ENCODE measurements at regions not wholly inside any gene's neighbourhood (a gene's known extent, or its start where the extent isn't known, plus 50 kb on each side); places are given as distances from the start of the nearest gene placed in this dataset.

DNA sequence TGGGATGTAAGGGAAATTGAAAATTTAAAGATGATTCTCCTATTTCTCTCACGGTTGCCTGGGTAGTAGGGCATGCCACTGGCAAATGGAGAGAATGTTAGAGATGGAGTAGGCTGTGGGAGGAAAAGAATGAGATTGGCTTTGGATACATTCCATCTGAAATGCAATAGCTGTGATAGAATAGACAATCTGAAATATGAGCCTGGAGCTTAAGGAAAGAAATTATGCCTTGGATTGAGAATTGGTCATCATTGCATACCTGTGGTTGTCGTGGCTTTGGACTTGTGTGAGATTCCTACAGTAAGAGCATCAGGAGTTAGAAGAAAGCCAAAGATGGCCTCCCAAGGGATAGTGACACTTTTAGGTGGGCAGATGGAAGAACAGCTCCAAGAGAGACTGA is 305.1 kb upstream of the SLC10A2 start:
- ATAC-seq (ENCODE audit: insufficient read depth, low read depth): no peak
- Histone ChIP-seq H3K4me2 (ENCODE audit: insufficient read depth, low read length) (no peak overlapping the region), H3K9ac (ENCODE audit: low read depth, low read length) (no peak overlapping the region)

DNA sequence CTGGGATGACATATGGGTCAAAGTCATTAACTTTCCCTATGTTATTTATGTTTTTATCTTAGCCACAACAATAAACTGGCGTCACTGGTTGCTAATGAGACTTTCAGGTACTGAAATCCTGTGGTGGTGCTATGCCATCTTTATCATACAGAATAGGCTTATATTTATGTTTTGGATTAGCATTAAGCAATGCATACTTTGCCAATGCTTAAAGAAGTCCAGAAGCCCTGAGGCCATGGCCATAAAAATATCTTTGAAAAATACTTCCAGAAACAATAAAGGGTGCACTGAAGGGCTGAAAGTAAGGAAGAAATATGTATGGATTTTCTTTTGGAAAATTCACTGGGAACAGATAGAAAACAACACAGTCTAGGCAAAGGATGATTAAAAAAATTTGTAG is 304.6 kb upstream of the SLC10A2 start:
- H3K36me3 ChIP-seq (ENCODE audit: insufficient read depth, low read length): no peaks in the 10 kb centered on the region
- no peaks in the 10 kb centered on the region for H3K9me3 ChIP-seq (ENCODE audit: insufficient read depth, low read length, severe bottlenecking)
- TF ChIP-seq EZH2 (IDR thresholded peaks at IDR 0.05; ENCODE audit: borderline replicate concordance, low read depth, low read length, severe bottlenecking): no peak
- TF ChIP-seq, protein P1, sequence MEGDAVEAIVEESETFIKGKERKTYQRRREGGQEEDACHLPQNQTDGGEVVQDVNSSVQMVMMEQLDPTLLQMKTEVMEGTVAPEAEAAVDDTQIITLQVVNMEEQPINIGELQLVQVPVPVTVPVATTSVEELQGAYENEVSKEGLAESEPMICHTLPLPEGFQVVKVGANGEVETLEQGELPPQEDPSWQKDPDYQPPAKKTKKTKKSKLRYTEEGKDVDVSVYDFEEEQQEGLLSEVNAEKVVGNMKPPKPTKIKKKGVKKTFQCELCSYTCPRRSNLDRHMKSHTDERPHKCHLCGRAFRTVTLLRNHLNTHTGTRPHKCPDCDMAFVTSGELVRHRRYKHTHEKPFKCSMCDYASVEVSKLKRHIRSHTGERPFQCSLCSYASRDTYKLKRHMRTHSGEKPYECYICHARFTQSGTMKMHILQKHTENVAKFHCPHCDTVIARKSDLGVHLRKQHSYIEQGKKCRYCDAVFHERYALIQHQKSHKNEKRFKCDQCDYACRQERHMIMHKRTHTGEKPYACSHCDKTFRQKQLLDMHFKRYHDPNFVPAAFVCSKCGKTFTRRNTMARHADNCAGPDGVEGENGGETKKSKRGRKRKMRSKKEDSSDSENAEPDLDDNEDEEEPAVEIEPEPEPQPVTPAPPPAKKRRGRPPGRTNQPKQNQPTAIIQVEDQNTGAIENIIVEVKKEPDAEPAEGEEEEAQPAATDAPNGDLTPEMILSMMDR (IDR thresholded peaks at IDR 0.05; ENCODE audit: borderline replicate concordance, extremely low read depth, low read length, poor library complexity, severe bottlenecking): no peak
- no peak overlapping the region for H3K4me3 ChIP-seq (ENCODE audit: low read depth in 1 of 2, low read length in 2 of 2)
- no peak overlapping the region for H3K9ac ChIP-seq (ENCODE audit: low read depth, low read length)
- H3K79me2 ChIP-seq (ENCODE audit: insufficient read depth, low read length): no peaks in the 10 kb centered on the region
- no peaks in the 10 kb centered on the region for H3K27me3 ChIP-seq (ENCODE audit: insufficient read depth, low read length, poor library complexity)
- H4K20me1 ChIP-seq (ENCODE audit: insufficient read depth, low read length): no peaks in the 10 kb centered on the region
- H3K4me2 ChIP-seq (ENCODE audit: insufficient read depth, low read length): no peak overlapping the region
- DNase-seq (no peak), ATAC-seq (ENCODE audit: insufficient read depth, low read depth) (no peak)
- H2AFZ ChIP-seq (ENCODE audit: low read depth, low read length): no peak overlapping the region
- no peak overlapping the region for H3K27ac ChIP-seq (ENCODE audit: low read length)
- no peaks in the 10 kb centered on the region for H3K4me1 ChIP-seq (ENCODE audit: insufficient read depth, low read length)

More for the DNA sequence above, 305.1 kb upstream of the SLC10A2 start:
- H3K9me3 ChIP-seq (ENCODE audit: insufficient read depth, low read length, severe bottlenecking): no peaks in the 10 kb centered on the region
- no peaks in the 10 kb centered on the region for H3K27me3 ChIP-seq (ENCODE audit: insufficient read depth, low read length, poor library complexity)
- DNase-seq: no peak
- H3K36me3 ChIP-seq (ENCODE audit: insufficient read depth, low read length): no peaks in the 10 kb centered on the region
- H2AFZ ChIP-seq (ENCODE audit: low read depth, low read length): no peak overlapping the region
- H4K20me1 ChIP-seq (ENCODE audit: insufficient read depth, low read length): no peaks in the 10 kb centered on the region
- H3K4me3 ChIP-seq (ENCODE audit: low read depth in 1 of 2, low read length in 2 of 2): no peak overlapping the region
- H3K27ac ChIP-seq (ENCODE audit: low read length): no peak overlapping the region
- TF ChIP-seq, protein P1 (IDR thresholded peaks at IDR 0.05; ENCODE audit: borderline replicate concordance, extremely low read depth, low read length, poor library complexity, severe bottlenecking): no peak
- no peak for TF ChIP-seq EZH2 (IDR thresholded peaks at IDR 0.05; ENCODE audit: borderline replicate concordance, low read depth, low read length, severe bottlenecking)
- no peaks in the 10 kb centered on the region for H3K79me2 ChIP-seq (ENCODE audit: insufficient read depth, low read length)
- no peaks in the 10 kb centered on the region for H3K4me1 ChIP-seq (ENCODE audit: insufficient read depth, low read length)

- H3K27me3 ChIP-seq (ENCODE audit: insufficient read depth, low read length, poor library complexity): no peaks in the 10 kb centered on the region
- H3K4me1 ChIP-seq (ENCODE audit: insufficient read depth, low read length): no peaks in the 10 kb centered on the region
- DNase-seq: no peak
- H3K36me3 ChIP-seq (ENCODE audit: insufficient read depth, low read length): no peaks in the 10 kb centered on the region
- no peak overlapping the region for H3K27ac ChIP-seq (ENCODE audit: low read length)
- H3K9me3 ChIP-seq (ENCODE audit: insufficient read depth, low read length, severe bottlenecking): no peaks in the 10 kb centered on the region
- H3K4me3 ChIP-seq (ENCODE audit: low read depth in 1 of 2, low read length in 2 of 2): no peak overlapping the region
- no peaks in the 10 kb centered on the region for H4K20me1 ChIP-seq (ENCODE audit: insufficient read depth, low read length)
- ATAC-seq (ENCODE audit: insufficient read depth, low read depth): no peak
- no peaks in the 10 kb centered on the region for H3K79me2 ChIP-seq (ENCODE audit: insufficient read depth, low read length)
- H3K4me2 ChIP-seq (ENCODE audit: insufficient read depth, low read length): no peak overlapping the region
- no peak for TF ChIP-seq EZH2 (IDR thresholded peaks at IDR 0.05; ENCODE audit: borderline replicate concordance, low read depth, low read length, severe bottlenecking)
- TF ChIP-seq, protein P1 (IDR thresholded peaks at IDR 0.05; ENCODE audit: borderline replicate concordance, extremely low read depth, low read length, poor library complexity, severe bottlenecking): no peak
- H2AFZ ChIP-seq (ENCODE audit: low read depth, low read length): no peak overlapping the region
- no peak overlapping the region for H3K9ac ChIP-seq (ENCODE audit: low read depth, low read length)
Observed at GRCh38 chr13:103358255-103358932, 292.2 kb upstream of the SLC10A2 start.
